Endothelial cell of umbilical vein (primary cell): ENCODE measurements at regions not wholly inside any gene's neighbourhood (a gene's known extent, or its start where the extent isn't known, plus 50 kb on each side); places are given as distances from the start of the nearest gene placed in this dataset.

Experiments used
- CTCF ChIP-seq, 2 donors: IDR thresholded peaks; 1 replicate in 1 of 2; 2 replicates in 1 of 2; pipeline ENCODE4 v1.5.1; 2011; ENCODE audit warnings: low read length in 2 of 2, mild to moderate bottlenecking in 2 of 2, moderate library complexity in 2 of 2, control low read depth in 1 of 2, inconsistent platforms in 1 of 2, low read depth in 1 of 2; ENCODE audit not compliant: insufficient read depth in 1 of 2; ENCODE audit errors: extremely low read depth in 1 of 2
- EZH2 ChIP-seq: IDR thresholded peaks from 2 replicates; pipeline ENCODE4 v1.6.1; 2012; ENCODE audit warnings: borderline replicate concordance, low read depth, mild to moderate bottlenecking, moderate library complexity, low read length, inconsistent platforms; ENCODE audit not compliant: severe bottlenecking

GRCh38 chr11:23403210-23404185 lies 543.2 kb upstream of the CCDC179 start:
- TF ChIP-seq CTCF (IDR thresholded peaks at IDR 0.05; ENCODE audit: extremely low read depth in 1 of 2, insufficient read depth in 1 of 2, low read depth in 1 of 2, low read length in 2 of 2) (no peak), EZH2 (no peak)
